Nephron (organoid): ENCODE measurements at regions not wholly inside any gene's neighbourhood (a gene's known extent, or its start where the extent isn't known, plus 50 kb on each side); places are given as distances from the start of the nearest gene placed in this dataset.
"Not testable (repeated sequence)": the region's sequence is repeated elsewhere in the genome, so short reads cannot be mapped to it uniquely, and the experiment has no call there.

Experiments
- H3K27ac Mint-ChIP-seq, 3 experiments: 2 replicates each; pipeline ENCODE4 v1.8.0; 2020; ENCODE audit warnings: mixed read lengths in 3 of 3, mild to moderate bottlenecking in 2 of 3, moderate library complexity in 1 of 3
- H3K27me3 Mint-ChIP-seq: 2 replicates; pipeline ENCODE4 v1.8.0; 2021; ENCODE audit warnings: low read depth, mild to moderate bottlenecking, moderate library complexity, mixed read lengths
- H3K36me3 Mint-ChIP-seq: 2 replicates; pipeline ENCODE4 v1.8.0; 2020; ENCODE audit warnings: low read depth, mixed read lengths
- H3K4me1 Mint-ChIP-seq: 2 replicates; pipeline ENCODE4 v1.8.0; 2020; ENCODE audit warnings: mixed read lengths
- H3K4me3 Mint-ChIP-seq, 3 experiments: 2 replicates each; pipeline ENCODE4 v1.8.0; 2020; ENCODE audit warnings: mild to moderate bottlenecking in 3 of 3, mixed read lengths in 3 of 3, moderate library complexity in 2 of 3
- H3K9me3 Mint-ChIP-seq: 2 replicates; pipeline ENCODE4 v1.8.0; 2020; ENCODE audit warnings: mixed read lengths
- TF ChIP-seq, protein P1 (sequence below), 3 experiments: fragments of 200-600 bp; sonication (generic); IDR thresholded peaks; one replicate each; pipeline ENCODE4 v1.5.0; 2021; ENCODE audit warnings: antibody characterized with exemption in 3 of 3; ENCODE audit not compliant: unreplicated experiment in 3 of 3

DNA sequence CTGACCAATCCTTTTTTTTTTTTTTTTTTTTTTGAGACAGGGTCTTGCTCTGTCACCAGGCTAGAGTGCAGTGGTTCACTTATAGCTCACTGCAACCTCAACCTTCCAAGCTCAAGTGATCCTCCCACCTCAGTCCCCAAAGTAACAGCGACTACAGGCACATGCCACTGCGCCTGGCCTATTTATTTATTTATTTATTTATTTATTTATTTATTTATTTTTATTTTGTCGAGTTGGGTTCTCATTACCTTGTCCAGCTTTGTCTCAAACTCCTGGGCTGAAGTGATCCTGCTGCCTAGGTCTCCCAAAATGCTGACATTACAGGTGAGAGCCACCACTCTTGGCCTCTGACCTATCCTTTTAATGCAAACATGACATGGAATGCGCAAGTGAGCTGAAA lies 124.4 kb downstream of the GXYLT1 start:
- Mint-ChIP-seq H3K4me1 (peaks cover 10% of the 10 kb centered on the region), H3K4me3 (no peak overlapping the region), H3K9me3 (no peaks in the 10 kb centered on the region), H3K27ac (no peak overlapping the region), H3K27me3 (peaks cover 8% of the 10 kb centered on the region), H3K36me3 (no peaks in the 10 kb centered on the region)
- TF ChIP-seq, protein P1, sequence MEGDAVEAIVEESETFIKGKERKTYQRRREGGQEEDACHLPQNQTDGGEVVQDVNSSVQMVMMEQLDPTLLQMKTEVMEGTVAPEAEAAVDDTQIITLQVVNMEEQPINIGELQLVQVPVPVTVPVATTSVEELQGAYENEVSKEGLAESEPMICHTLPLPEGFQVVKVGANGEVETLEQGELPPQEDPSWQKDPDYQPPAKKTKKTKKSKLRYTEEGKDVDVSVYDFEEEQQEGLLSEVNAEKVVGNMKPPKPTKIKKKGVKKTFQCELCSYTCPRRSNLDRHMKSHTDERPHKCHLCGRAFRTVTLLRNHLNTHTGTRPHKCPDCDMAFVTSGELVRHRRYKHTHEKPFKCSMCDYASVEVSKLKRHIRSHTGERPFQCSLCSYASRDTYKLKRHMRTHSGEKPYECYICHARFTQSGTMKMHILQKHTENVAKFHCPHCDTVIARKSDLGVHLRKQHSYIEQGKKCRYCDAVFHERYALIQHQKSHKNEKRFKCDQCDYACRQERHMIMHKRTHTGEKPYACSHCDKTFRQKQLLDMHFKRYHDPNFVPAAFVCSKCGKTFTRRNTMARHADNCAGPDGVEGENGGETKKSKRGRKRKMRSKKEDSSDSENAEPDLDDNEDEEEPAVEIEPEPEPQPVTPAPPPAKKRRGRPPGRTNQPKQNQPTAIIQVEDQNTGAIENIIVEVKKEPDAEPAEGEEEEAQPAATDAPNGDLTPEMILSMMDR (IDR thresholded peaks at IDR 0.05; ENCODE audit: unreplicated experiment in 3 of 3), result no peak

DNA sequence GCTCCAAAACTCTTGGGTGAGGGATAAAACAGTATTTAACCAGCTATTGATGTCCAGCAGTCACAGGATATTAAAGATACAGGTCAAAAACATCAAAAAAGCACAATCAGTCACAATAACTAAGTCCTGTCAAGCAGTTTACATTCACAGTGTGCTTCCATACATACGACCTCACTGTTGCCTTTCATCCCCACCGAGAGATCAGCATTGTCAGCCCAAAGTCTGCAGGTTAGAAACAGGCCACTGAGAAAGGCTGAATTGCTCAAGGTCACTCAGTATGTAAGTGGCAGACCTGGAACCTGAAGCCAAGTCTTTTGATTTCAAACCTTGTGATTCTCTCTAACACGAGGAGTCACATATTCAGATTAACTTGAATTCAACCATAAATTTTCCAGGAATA lies 124.9 kb downstream of the GXYLT1 start:
- TF ChIP-seq, protein P1 (IDR thresholded peaks at IDR 0.05; ENCODE audit: unreplicated experiment in 3 of 3), result no peak
- Mint-ChIP-seq H3K4me3 (no peak overlapping the region), H3K27ac (peak overlapping the region in 1 of 3 experiments; percentile 31), H3K27me3 (peaks cover 8% of the 10 kb centered on the region), H3K4me1 (peaks cover 10% of the 10 kb centered on the region), H3K9me3 (no peaks in the 10 kb centered on the region), H3K36me3 (no peaks in the 10 kb centered on the region)

DNA sequence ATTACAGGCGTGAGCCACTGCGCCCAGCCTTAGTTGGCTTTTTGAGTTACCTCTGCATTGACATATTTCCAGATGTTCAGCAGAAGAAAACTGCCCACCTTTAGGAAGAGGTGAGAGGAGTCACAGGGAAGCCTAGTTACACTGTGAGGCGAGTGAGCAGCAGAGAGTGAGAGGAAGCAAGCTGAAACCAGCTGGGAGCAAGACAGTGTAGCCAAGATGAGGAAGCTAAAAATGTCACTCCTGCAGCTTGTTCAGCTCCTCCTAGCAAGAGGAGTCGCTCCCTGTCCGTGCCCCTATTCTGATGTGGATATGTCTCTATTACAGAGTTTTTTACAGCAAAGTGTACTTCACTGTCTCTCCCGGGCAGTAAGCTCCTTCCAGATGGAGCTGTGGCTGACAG lies 127.6 kb downstream of the GXYLT1 start:
- no peaks in the 10 kb centered on the region for H3K36me3 Mint-ChIP-seq
- H3K9me3 Mint-ChIP-seq, result no peaks in the 10 kb centered on the region
- H3K27ac Mint-ChIP-seq, result no peak overlapping the region
- no peaks in the 10 kb centered on the region for H3K27me3 Mint-ChIP-seq
- peaks cover 4% of the 10 kb centered on the region for H3K4me1 Mint-ChIP-seq
- TF ChIP-seq, protein P1 (IDR thresholded peaks at IDR 0.05; ENCODE audit: unreplicated experiment in 3 of 3), result no peak
- H3K4me3 Mint-ChIP-seq, result no peak overlapping the region

DNA sequence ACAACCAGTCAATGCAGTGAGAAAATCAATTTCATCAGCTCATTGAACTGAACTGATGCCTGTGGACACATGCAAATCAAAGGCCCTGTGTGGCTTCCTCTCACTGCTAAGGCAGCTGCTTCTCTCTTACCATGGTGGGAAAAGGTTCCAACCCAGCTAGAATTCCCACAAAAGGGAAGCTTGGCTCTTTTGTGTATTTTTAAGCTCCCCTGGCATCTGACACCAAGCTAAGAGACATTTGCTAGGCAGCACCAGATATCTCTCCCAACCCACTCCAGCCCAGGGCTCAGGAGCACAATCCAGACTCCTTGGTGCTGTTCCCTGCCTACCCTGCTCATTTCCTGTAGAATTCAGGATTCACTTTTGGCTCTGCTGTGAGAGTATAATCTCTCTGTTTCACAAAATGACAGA lies 129.6 kb downstream of the GXYLT1 start:
- Mint-ChIP-seq H3K4me1 (peaks cover 4% of the 10 kb centered on the region), H3K4me3 (no peak overlapping the region), H3K9me3 (no peaks in the 10 kb centered on the region), H3K36me3 (no peaks in the 10 kb centered on the region), H3K27me3 (no peaks in the 10 kb centered on the region), H3K27ac (no peak overlapping the region)
- TF ChIP-seq, protein P1 (IDR thresholded peaks at IDR 0.05; ENCODE audit: unreplicated experiment in 3 of 3), result no peak

DNA sequence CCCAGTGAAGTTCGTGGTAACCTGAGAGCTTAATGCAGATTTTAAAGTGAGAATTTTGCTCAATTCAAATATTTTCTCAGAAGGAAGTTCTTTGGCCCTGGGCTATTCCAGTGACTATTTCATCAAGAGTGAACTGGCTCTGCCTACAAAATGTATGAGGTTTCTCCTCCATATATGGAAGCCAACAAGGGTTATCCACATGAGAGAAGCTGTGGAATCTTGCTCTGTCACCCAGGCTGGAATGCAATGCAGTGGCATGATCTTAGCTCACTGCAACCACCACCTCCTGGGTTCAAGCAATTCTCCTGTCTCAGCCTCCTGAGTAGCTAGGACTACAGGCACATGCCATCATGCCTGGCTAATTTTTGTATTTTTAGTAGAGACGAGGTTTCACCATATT lies 132.2 kb downstream of the GXYLT1 start:
- not testable (repeated sequence) for H3K27ac Mint-ChIP-seq, H3K4me3 Mint-ChIP-seq, H3K4me1 Mint-ChIP-seq, H3K27me3 Mint-ChIP-seq, H3K9me3 Mint-ChIP-seq, H3K36me3 Mint-ChIP-seq

DNA sequence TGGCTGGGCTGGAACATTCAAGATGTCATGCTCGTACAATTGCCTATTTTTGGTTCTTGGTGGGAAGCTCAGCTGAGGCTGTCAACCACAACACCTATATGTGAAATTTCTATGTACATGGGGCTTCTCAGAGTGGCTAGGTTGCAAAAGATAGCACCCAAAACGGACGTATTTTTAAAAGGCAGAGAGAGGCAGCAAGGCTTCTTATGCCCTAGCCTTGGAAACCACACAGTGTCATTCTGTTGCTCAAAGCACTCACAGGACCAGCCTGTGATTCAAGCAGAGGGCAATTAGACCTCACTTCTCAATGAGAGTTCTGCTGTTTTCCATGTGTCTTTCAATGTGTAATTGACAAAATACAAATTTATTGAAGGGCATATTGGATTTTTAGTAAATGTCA lies 134.0 kb downstream of the GXYLT1 start:
- Mint-ChIP-seq H3K27me3 (no peaks in the 10 kb centered on the region), H3K9me3 (no peaks in the 10 kb centered on the region), H3K36me3 (no peaks in the 10 kb centered on the region), H3K27ac (no peak overlapping the region), H3K4me1 (no peaks in the 10 kb centered on the region), H3K4me3 (no peak overlapping the region)
- TF ChIP-seq, protein P1 (IDR thresholded peaks at IDR 0.05; ENCODE audit: unreplicated experiment in 3 of 3), result no peak
